HL-60 (cell line): ENCODE measurements at regions not wholly inside any gene's neighbourhood (a gene's known extent, or its start where the extent isn't known, plus 50 kb on each side); places are given as distances from the start of the nearest gene placed in this dataset.

Experiments used
- CTCF ChIP-seq: IDR thresholded peaks from one replicate; pipeline ENCODE4 v1.5.1; 2011; ENCODE audit warnings: low read length, control low read depth, inconsistent platforms; ENCODE audit not compliant: insufficient read depth
- GABPA ChIP-seq: IDR thresholded peaks from 2 replicates; pipeline ENCODE4 v1.6.1; 2012; ENCODE audit warnings: low read depth
- POLR2AphosphoS5 ChIP-seq: IDR thresholded peaks from 2 replicates; pipeline ENCODE4 v1.6.1; 2012; ENCODE audit warnings: low read depth

GRCh38 chr15:31446546-31446945 is 119.9 kb downstream of the KLF13 start:
- TF ChIP-seq POLR2AphosphoS5 = no peak
- TF ChIP-seq CTCF = no peak
- TF ChIP-seq GABPA = no peak
